Upper lobe of left lung (tissue), 6 donors: ENCODE measurements at regions not wholly inside any gene's neighbourhood (a gene's known extent, or its start where the extent isn't known, plus 50 kb on each side); places are given as distances from the start of the nearest gene placed in this dataset.

Experiments
- ATAC-seq, 2 donors: fragments of 200-7000 bp; cut with Tn5 transposase; one replicate each; pipeline ENCODE4 v1.9.1; 2022; ENCODE audit warnings: mild to moderate bottlenecking in 2 of 2, moderate library complexity in 2 of 2; ENCODE audit not compliant: low FRiP score in 2 of 2
- DNase-seq, 2 donors: peaks; one replicate each; pipeline ENCODE4 v3.0.0-alpha.2; 2019 to 2020
- H3K27ac ChIP-seq, 4 donors: fragments of 200-600 bp; sonication (generic); one replicate each; pipeline ENCODE4 v1.5.1; 2016 to 2019
- H3K27me3 ChIP-seq, 4 donors: fragments of 200-600 bp; sonication (generic); one replicate each; pipeline ENCODE4 v1.5.1; 2017 to 2019
- H3K36me3 ChIP-seq, 4 donors: fragments of 200-600 bp; sonication (generic); one replicate each; pipeline ENCODE4 v1.5.1; 2016 to 2019
- H3K4me1 ChIP-seq, 4 donors: fragments of 200-600 bp; sonication (generic); one replicate each; pipeline ENCODE4 v1.5.1; 2018 to 2019
- H3K4me3 ChIP-seq, 4 donors: fragments of 200-600 bp; sonication (generic); one replicate each; pipeline ENCODE4 v1.5.1; 2017 to 2019; ENCODE audit warnings: mild to moderate bottlenecking in 2 of 4, moderate library complexity in 1 of 4
- H3K9me3 ChIP-seq, 4 donors: fragments of 200-600 bp; sonication (generic); one replicate each; pipeline ENCODE4 v1.5.1; 2018 to 2019
- CTCF ChIP-seq, 6 experiments: fragments of 450-650 bp in 4 of 6; fragments of 200-600 bp in 2 of 6; sonication (generic) in 2 of 6; IDR thresholded peaks; one replicate each; pipeline ENCODE4 v1.5.1; 2016 to 2019; ENCODE audit warnings: antibody characterized with exemption in 6 of 6
- EP300 ChIP-seq, 4 donors: sonication (generic); formaldehyde crosslinking; IDR thresholded peaks; one replicate each; pipeline ENCODE4 v1.5.1; 2017; ENCODE audit warnings: antibody characterized with exemption in 4 of 4, control low read depth in 2 of 4
- POLR2A ChIP-seq, 4 donors: fragments of 450-650 bp; IDR thresholded peaks; one replicate each; pipeline ENCODE4 v1.5.1; 2016 to 2017; ENCODE audit warnings: antibody characterized with exemption in 4 of 4, mild to moderate bottlenecking in 2 of 4
- POLR2AphosphoS5 ChIP-seq, 2 donors: sonication (generic); formaldehyde crosslinking; IDR thresholded peaks; one replicate each; pipeline ENCODE4 v1.5.1; 2017; ENCODE audit warnings: antibody characterized with exemption in 2 of 2
- WGBS, 2 donors: methylation state at CpG; one replicate each; pipeline ENCODE4 v1.1.5; 2017 to 2018; 5-methylcytosine and 5-hydroxymethylcytosine counted together
- donor health status: DM: no; HTN: no; CAD: no; lungs with moderate emphysema.
- donor health status: DM: no; HTN: yes; CAD: no; lungs with severe emphysema.

GRCh38 chr12:78793491-78793890 lies 71.1 kb upstream of the SYT1 start:
- WGBS, 2 donors, result 49 to 60% methylated on average over 2 of the region's 2 CpGs
- no peak for ATAC-seq

GRCh38 chr12:78793982-78794381 lies 70.6 kb upstream of the SYT1 start:
- ATAC-seq, result no peak
- H3K9me3 ChIP-seq, result peaks cover 0 to 3% (median 1%) of the 10 kb centered on the region in 4 donors
- no peak overlapping the region for H3K27ac ChIP-seq
- WGBS, 2 donors, result 94 to 96% methylated on average over 18 of the region's 18 CpGs
- TF ChIP-seq CTCF (IDR thresholded peaks at IDR 0.05) (no peak), EP300 (IDR thresholded peaks at IDR 0.05) (no peak), POLR2AphosphoS5 (IDR thresholded peaks at IDR 0.05) (no peak), POLR2A (IDR thresholded peaks at IDR 0.05) (no peak)
- no peak overlapping the region for H3K4me3 ChIP-seq
- no peaks in the 10 kb centered on the region for H3K27me3 ChIP-seq
- H3K36me3 ChIP-seq, result no peaks in the 10 kb centered on the region
- H3K4me1 ChIP-seq, result no peaks in the 10 kb centered on the region
- peak in 1 of 2 donors; percentile 71 for DNase-seq

More at GRCh38 chr12:78793491-78793890, 71.1 kb upstream of the SYT1 start:
- H3K27me3 ChIP-seq, result no peaks in the 10 kb centered on the region
- DNase-seq, result no peak
- TF ChIP-seq POLR2AphosphoS5 (IDR thresholded peaks at IDR 0.05), result no peak
- no peak for TF ChIP-seq CTCF (IDR thresholded peaks at IDR 0.05)
- no peak for TF ChIP-seq POLR2A (IDR thresholded peaks at IDR 0.05)
- no peak for TF ChIP-seq EP300 (IDR thresholded peaks at IDR 0.05)
- no peak overlapping the region for H3K27ac ChIP-seq
- H3K4me3 ChIP-seq, result no peak overlapping the region
- H3K9me3 ChIP-seq, result peaks cover 0 to 3% (median 1%) of the 10 kb centered on the region in 4 donors
- H3K36me3 ChIP-seq, result no peaks in the 10 kb centered on the region
- H3K4me1 ChIP-seq, result no peaks in the 10 kb centered on the region

GRCh38 chr12:78795934-78796445 lies 68.6 kb upstream of the SYT1 start:
- Histone ChIP-seq H3K27ac (no peak overlapping the region), H3K36me3 (no peaks in the 10 kb centered on the region), H3K9me3 (peaks cover 0 to 3% (median 1%) of the 10 kb centered on the region in 4 donors), H3K4me1 (no peaks in the 10 kb centered on the region), H3K27me3 (no peaks in the 10 kb centered on the region), H3K4me3 (no peak overlapping the region)
- DNase-seq, result no peak
- ATAC-seq, result no peak
- TF ChIP-seq CTCF (IDR thresholded peaks at IDR 0.05), result no peak
- TF ChIP-seq POLR2A (IDR thresholded peaks at IDR 0.05), result no peak

- Histone ChIP-seq H3K27ac (no peak overlapping the region), H3K4me1 (no peaks in the 10 kb centered on the region), H3K36me3 (no peaks in the 10 kb centered on the region), H3K27me3 (no peaks in the 10 kb centered on the region), H3K4me3 (no peak overlapping the region), H3K9me3 (peaks cover 0 to 3% (median 1%) of the 10 kb centered on the region in 4 donors)
- 87% methylated on average over 2 of the region's 2 CpGs for WGBS, 2 donors
- DNase-seq (no peak), ATAC-seq (no peak)
- TF ChIP-seq POLR2A (IDR thresholded peaks at IDR 0.05) (no peak), EP300 (IDR thresholded peaks at IDR 0.05) (no peak), POLR2AphosphoS5 (IDR thresholded peaks at IDR 0.05) (no peak), CTCF (IDR thresholded peaks at IDR 0.05) (no peak)
Measured at GRCh38 chr12:78797196-78797931, 67.2 kb upstream of the SYT1 start.

GRCh38 chr12:78799649-78800048 lies 64.9 kb upstream of the SYT1 start:
- TF ChIP-seq CTCF (IDR thresholded peaks at IDR 0.05) (no peak), POLR2AphosphoS5 (IDR thresholded peaks at IDR 0.05) (no peak), POLR2A (IDR thresholded peaks at IDR 0.05) (no peak), EP300 (IDR thresholded peaks at IDR 0.05) (no peak)
- 78 to 88% methylated on average over 1 of the region's 1 CpG for WGBS, 2 donors
- Histone ChIP-seq H3K4me3 (no peak overlapping the region), H3K27me3 (no peaks in the 10 kb centered on the region), H3K4me1 (no peaks in the 10 kb centered on the region), H3K27ac (no peak overlapping the region), H3K36me3 (no peaks in the 10 kb centered on the region), H3K9me3 (peaks cover 0 to 3% (median 1%) of the 10 kb centered on the region in 4 donors)
- ATAC-seq, result no peak
- DNase-seq, result no peak
